ENCODE measurements at regions not wholly inside any gene's neighbourhood (a gene's known extent, or its start where the extent isn't known, plus 50 kb on each side); places are given as distances from the start of the nearest gene placed in this dataset.

DNA sequence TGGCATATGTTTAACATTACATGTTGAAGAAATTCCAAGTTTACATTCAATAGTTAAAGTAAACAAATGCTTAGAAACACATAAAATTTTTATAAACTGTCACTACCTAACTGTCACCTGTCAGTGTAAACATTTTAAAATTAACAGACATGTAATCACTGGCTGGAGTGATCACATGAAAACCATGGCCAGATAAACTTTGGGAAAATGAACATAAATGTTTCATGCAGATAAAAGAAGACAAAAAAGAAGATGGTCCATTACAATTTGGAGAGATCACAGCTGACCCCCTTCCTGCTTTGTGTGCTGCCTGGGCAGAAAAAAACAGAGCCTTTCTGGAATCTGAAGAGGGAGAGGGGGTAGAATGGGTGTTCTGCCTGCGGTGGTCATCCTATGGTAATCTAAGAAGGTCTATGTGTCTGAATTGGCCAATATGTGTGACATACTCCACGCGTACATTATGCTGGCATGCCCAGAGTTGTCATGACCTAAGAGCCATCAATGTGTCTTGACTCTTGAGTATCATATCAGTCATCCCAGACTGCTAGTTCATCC is 57.5 kb upstream of the MEOX2 start:
- Histone ChIP-seq H3K79me2 (ENCODE audit: insufficient read depth, low read length) (no peaks in the 10 kb centered on the region), H3K9ac (ENCODE audit: low read depth, low read length) (no peak overlapping the region), H2AFZ (ENCODE audit: low read depth, low read length) (no peak overlapping the region), H3K4me2 (ENCODE audit: insufficient read depth, low read length) (no peak overlapping the region), H3K27me3 (ENCODE audit: insufficient read depth, low read length, poor library complexity) (no peaks in the 10 kb centered on the region), H3K4me3 (ENCODE audit: low read depth in 1 of 2, low read length in 2 of 2) (no peak overlapping the region), H4K20me1 (ENCODE audit: insufficient read depth, low read length) (no peaks in the 10 kb centered on the region), H3K9me3 (ENCODE audit: insufficient read depth, low read length, severe bottlenecking) (no peaks in the 10 kb centered on the region), H3K27ac (ENCODE audit: low read length) (no peak overlapping the region), H3K4me1 (ENCODE audit: insufficient read depth, low read length) (no peaks in the 10 kb centered on the region), H3K36me3 (ENCODE audit: insufficient read depth, low read length) (no peaks in the 10 kb centered on the region)
- DNase-seq: no peak
- no peak for ATAC-seq (ENCODE audit: insufficient read depth, low read depth)
- TF ChIP-seq, protein P1, sequence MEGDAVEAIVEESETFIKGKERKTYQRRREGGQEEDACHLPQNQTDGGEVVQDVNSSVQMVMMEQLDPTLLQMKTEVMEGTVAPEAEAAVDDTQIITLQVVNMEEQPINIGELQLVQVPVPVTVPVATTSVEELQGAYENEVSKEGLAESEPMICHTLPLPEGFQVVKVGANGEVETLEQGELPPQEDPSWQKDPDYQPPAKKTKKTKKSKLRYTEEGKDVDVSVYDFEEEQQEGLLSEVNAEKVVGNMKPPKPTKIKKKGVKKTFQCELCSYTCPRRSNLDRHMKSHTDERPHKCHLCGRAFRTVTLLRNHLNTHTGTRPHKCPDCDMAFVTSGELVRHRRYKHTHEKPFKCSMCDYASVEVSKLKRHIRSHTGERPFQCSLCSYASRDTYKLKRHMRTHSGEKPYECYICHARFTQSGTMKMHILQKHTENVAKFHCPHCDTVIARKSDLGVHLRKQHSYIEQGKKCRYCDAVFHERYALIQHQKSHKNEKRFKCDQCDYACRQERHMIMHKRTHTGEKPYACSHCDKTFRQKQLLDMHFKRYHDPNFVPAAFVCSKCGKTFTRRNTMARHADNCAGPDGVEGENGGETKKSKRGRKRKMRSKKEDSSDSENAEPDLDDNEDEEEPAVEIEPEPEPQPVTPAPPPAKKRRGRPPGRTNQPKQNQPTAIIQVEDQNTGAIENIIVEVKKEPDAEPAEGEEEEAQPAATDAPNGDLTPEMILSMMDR (IDR thresholded peaks at IDR 0.05; ENCODE audit: borderline replicate concordance, extremely low read depth, low read length, poor library complexity, severe bottlenecking): no peak
- no peak for TF ChIP-seq EZH2 (IDR thresholded peaks at IDR 0.05; ENCODE audit: borderline replicate concordance, low read depth, low read length, severe bottlenecking)

DNA sequence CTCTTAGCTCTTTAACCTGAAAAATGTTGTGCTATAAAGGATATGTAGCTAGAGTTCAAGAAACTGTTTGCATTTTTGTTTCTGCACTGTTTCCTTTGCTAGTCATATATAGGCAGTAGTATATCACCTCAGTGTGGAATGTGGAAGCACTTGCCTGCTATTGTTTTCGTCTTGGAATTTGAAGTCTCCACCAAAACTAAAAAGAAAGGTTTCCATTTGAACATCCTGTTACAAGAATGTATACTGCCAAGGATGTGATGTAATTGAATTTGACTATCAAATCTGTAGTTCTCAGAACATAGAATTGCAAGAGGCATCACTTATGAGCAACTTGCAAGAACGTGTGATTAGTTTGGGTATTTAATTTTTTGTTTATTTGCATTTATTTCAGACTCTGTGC is 51.1 kb upstream of the MEOX2 start:
- H3K9me3 ChIP-seq (ENCODE audit: insufficient read depth, low read length, severe bottlenecking): no peaks in the 10 kb centered on the region
- no peaks in the 10 kb centered on the region for H3K79me2 ChIP-seq (ENCODE audit: insufficient read depth, low read length)
- no peaks in the 10 kb centered on the region for H3K27me3 ChIP-seq (ENCODE audit: insufficient read depth, low read length, poor library complexity)
- no peak for ATAC-seq (ENCODE audit: insufficient read depth, low read depth)
- H3K4me3 ChIP-seq (ENCODE audit: low read depth in 1 of 2, low read length in 2 of 2): no peak overlapping the region
- no peak for TF ChIP-seq EZH2 (IDR thresholded peaks at IDR 0.05; ENCODE audit: borderline replicate concordance, low read depth, low read length, severe bottlenecking)
- TF ChIP-seq, protein P1 (IDR thresholded peaks at IDR 0.05; ENCODE audit: borderline replicate concordance, extremely low read depth, low read length, poor library complexity, severe bottlenecking): no peak
- no peaks in the 10 kb centered on the region for H3K4me1 ChIP-seq (ENCODE audit: insufficient read depth, low read length)
- no peak overlapping the region for H3K9ac ChIP-seq (ENCODE audit: low read depth, low read length)
- H3K27ac ChIP-seq (ENCODE audit: low read length): no peak overlapping the region
- no peaks in the 10 kb centered on the region for H4K20me1 ChIP-seq (ENCODE audit: insufficient read depth, low read length)
- H3K36me3 ChIP-seq (ENCODE audit: insufficient read depth, low read length): no peaks in the 10 kb centered on the region
- H2AFZ ChIP-seq (ENCODE audit: low read depth, low read length): no peak overlapping the region
- H3K4me2 ChIP-seq (ENCODE audit: insufficient read depth, low read length): no peak overlapping the region
- no peak for DNase-seq
